ENCODE measurements at regions not wholly inside any gene's neighbourhood (a gene's known extent, or its start where the extent isn't known, plus 50 kb on each side); places are given as distances from the start of the nearest gene placed in this dataset.

GRCh38 chr5:174436750-174437149, 287.6 kb upstream of the MSX2 start:
- TF ChIP-seq, protein P1, sequence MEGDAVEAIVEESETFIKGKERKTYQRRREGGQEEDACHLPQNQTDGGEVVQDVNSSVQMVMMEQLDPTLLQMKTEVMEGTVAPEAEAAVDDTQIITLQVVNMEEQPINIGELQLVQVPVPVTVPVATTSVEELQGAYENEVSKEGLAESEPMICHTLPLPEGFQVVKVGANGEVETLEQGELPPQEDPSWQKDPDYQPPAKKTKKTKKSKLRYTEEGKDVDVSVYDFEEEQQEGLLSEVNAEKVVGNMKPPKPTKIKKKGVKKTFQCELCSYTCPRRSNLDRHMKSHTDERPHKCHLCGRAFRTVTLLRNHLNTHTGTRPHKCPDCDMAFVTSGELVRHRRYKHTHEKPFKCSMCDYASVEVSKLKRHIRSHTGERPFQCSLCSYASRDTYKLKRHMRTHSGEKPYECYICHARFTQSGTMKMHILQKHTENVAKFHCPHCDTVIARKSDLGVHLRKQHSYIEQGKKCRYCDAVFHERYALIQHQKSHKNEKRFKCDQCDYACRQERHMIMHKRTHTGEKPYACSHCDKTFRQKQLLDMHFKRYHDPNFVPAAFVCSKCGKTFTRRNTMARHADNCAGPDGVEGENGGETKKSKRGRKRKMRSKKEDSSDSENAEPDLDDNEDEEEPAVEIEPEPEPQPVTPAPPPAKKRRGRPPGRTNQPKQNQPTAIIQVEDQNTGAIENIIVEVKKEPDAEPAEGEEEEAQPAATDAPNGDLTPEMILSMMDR (IDR thresholded peaks at IDR 0.05) = no peak
- no peak for TF ChIP-seq EZH2phosphoT487 (IDR thresholded peaks at IDR 0.05)

Data from neural progenitor cell (in vitro differentiated cells).